NOMO-1 (cell line): ENCODE measurements at regions not wholly inside any gene's neighbourhood (a gene's known extent, or its start where the extent isn't known, plus 50 kb on each side); places are given as distances from the start of the nearest gene placed in this dataset.

Experiments used
- DNase-seq, 2 experiments: peaks; one replicate each; lab custom pipeline; 2025; ENCODE audit not compliant: unreplicated experiment in 2 of 2; lab: John Stamatoyannopoulos, UW

DNA sequence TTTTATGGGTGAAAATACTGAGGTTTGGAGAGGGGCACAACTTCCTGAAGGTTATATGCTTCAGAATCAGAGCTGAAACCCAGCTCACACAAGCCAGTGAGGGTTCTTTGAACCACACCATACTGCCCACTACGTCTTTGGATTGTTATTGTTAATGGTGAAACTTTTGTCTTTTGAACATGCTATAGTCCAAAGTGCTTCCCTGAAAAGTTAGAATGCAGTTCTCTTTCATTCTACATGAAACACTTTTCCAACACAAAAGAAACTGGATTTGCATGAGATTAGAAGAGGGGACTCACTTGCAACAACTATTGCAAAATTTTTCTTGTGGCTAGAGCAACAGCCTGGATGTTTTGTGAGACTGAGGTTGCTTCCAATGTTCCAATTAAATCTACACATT lies 473.6 kb downstream of the SOX2 start:
- no peak for DNase-seq

DNA sequence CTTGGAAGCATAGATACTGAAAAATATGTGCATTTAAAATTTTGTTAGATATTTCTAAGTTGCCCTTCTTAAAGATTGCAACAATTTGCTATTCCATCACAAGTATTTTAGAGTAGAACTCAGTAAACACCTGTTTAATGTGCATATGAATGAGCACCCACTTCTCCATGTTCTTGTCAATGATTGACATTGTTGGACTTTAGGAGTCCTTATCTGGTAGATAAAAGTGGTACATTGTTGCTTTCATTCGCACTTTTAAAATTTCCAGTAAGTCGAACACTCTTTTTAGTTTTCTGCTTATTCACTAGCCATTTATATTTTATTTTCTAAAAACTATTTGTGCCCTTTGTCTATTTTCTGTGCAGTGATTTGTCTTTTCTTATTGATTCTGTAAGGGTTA lies 478.3 kb downstream of the SOX2 start:
- DNase-seq, result no peak

DNA sequence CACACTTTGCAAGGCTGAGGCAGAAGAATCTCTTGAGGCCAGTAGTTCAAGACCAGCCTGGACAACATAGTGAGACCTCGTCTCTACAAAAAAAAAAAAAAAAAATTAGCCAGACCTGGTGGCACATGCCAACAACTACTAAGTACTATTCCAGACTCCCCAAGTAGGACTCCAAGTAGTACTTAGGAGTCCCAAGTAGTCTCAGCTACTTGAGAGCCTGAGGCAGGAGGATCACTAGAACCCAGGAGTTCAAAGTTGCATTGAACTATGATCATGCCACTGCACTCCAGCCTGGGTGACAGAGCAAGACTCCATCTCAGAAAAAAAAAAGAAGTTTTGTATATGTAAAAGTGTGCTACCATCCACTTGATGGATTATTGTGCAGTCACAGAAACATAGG lies 486.6 kb downstream of the SOX2 start:
- DNase-seq, result no peak

DNA sequence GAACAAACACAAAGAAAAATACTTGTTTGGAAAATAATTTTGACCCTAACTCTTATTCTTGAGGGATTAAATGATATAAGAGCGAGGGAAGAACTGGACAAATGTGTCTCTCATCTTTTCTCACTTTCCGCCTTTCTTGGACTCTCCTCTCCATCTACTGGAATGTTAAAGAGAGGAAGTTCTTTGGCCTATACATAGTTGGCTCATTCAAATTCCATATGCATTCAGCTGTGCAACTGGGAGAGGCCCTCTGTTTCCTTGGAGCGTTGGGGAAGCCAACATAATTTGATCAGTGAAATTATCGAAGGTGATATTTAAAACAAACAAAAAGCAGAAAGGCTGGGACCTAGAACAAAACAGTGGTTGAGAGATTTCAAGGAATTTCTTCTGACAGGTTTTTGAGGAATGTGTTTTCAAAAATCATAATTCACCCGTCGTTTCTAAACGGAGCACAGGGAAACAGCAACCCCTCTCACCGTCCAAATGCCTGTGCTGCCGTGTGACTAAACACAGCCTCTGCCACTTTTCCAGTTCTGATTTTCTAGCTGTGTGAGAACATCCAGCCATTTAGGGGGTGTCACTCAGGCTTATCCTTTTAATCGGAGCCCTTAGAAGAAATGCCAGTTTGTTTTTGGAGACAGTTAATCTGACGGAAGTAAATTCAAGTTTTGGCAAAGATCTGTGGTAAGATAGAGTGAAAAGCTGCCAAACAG lies 489.9 kb downstream of the SOX2 start:
- DNase-seq, result no peak

DNA sequence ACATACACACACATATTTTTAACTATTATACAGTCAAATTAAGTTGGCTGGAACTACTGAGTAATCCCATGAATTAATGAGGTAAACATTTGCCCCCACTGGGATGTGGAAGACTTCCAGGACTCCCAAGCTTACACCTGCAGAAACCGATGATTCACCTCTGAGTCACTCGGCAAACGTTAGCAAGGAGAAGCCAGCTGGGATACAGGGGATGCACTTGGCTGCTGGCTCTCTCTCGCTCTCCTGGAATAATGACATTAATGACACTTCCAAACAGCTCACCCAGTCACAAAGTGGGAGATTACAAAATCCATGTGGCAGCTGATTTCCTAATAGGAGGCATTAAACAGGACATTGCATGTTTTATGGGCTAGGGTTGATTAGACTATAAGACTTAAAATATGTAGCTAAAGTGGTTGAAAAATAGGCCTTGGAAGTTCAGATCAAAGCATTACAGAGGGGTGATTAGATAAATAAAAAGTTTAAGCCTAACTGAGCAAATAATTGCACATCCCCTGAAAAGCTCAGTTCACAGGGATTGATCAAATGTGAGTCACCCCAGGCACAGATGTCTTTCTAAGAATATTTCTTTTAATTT lies 500.9 kb downstream of the SOX2 start:
- no peak for DNase-seq

DNA sequence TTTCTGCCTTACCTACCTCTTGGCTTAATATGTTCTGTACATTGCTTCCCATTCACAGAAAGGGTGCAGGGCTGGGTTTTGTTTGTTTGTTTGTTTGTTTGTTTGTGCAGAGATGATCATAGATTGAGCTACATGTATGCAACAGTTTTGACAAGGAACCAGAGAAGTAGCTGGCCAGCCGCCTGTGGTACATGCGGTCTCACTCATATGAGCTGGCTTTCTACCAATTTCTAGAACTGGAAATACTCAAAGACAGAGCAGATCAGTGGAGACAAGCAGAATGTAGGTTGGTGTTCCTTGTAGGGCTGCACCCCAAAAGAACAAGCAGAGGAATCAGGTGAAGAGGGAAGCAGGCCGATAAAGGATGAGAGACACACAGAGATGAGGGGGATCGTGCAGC lies 502.7 kb downstream of the SOX2 start:
- DNase-seq, result no peak

DNA sequence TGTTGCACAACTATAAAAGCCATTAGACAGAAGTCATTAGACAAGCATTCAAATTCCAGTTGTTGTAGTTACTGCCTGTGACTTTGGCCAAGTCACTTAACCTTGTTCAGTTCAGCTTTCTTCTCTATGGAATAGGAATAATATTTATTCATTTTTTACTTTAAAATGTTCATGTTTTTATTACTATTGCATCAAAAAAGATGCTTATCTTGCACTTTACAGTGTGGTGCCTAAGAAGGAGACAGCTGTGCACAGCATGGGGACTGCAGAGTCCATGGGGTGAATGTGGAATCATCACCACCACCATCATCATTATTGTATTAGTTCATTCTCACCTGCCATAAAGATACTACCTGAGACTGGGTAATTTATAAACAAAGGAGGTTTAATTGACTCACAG lies 504.2 kb downstream of the SOX2 start:
- DNase-seq, result no peak

DNA sequence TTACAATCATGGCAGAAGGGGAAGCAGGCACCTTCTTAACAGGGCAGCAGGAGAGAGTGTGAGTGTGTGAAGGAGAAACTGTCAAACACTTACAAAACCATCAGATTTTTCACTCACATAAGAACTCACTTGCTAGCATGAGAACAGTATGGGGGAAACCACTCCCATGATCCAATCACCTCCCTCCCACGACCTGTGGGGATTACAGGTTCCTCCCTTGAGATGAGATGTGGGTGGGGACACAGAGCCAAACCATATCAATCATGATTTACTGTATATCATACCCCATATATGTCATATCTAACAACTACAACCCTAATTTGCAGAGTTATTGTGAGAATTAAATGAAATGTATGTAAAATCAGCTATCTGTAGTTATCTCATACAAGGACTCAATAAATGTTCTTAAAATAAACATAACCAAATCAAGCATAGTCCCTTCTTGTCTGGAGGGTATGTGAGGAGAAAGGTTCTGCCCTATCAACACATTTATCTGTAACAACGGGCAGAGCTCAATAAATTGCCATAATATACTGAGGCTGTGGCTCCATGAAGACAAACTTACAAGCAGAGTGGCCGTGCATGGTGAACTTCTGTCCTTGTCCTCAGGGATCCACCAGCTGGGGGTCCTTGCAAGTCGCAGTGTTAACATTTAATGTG lies 504.7 kb downstream of the SOX2 start:
- DNase-seq, result no peak

DNA sequence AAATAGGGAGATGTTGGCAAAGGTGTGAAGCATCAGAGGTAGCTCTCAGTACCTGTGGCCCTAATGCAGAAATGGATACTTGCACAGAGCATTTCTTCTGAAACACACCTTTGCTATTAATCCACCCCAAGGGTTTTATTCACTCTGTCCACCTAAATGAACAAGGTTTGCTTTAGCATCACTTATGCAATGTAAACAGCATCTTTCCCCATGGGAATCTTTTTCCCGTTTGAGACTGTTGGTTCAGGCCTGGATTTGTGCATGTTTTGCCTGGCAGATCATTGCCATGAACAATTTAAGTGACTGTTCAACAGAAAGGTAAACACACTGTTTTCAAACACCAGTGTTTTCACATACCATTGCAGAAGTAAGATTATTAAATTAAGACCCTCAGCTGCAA lies 508.3 kb downstream of the SOX2 start:
- no peak for DNase-seq

DNA sequence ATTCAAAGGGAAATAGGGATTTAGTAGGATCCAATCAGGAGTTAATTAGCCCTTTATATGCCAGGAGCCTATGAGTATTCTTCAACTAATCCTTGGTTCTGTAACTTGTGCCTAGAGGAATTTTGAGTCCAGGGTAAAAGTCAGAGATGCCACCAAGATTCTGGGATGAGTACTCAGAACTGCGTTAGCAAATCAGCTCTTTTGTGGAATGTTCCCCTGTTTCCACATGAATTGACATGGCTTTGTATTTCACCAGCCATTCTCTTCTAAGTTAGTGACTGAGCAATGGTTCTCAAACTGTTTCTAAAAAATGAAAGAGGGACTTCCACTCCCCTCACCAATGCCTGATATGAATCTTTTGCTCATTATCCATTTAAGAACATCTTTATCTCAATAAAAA lies 508.7 kb downstream of the SOX2 start:
- DNase-seq, result no peak

DNA sequence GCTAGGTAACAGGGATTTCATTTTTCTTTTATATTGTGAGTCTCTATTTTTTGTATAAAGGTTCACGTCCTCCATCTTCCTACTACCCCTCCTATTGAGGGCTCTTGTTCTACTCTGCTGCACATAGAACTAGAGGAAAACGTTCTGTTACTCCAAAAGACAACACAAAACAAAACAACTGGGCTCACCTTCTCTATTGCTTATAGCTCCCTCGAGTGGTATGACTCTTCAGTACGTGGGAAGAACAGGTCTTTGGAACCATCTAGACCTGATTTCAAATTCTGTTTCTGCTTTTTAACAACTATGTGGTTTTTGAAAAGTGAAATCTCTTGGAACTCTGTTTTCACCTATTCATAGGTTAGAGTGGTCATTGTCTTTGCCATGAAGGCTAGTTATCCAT lies 515.3 kb downstream of the SOX2 start:
- no peak for DNase-seq

DNA sequence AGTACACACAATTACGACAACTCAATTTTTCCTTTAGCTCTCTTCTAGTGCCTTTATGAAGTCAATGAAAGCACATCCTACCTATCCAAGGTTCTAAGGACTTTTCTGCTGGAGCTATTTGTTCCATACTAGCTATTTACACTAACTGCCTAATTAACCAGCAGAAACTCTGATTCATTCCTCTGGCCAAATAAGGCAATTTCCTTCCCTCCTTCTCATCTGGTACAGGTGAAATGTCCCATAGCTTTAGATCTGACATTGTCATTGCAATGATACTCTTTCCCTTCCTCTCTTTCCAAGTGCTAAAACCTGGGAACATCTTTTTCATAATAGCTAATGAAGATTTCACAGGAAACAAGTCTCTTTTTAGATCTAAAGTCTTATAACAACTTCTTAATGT lies 521.7 kb downstream of the SOX2 start:
- no peak for DNase-seq

DNA sequence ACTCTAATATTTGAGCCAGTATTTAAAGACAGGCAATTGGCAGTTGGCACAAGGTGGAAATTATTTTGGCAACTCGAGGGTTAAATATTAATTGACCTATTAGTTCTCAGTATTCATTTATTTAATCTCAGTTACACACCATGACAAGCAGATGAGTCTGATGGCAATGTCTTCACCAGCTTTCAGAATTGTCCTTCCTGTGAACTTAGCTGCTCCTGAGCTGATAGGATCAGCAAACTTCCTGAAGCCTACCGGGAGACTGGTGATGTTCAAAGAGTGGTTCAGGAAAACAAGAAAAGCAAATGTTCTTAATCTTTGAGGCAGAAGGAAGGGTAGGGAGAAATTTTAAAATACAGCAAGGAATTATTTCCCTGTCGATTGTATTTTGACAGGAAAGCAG lies 522.2 kb downstream of the SOX2 start:
- no peak for DNase-seq

DNA sequence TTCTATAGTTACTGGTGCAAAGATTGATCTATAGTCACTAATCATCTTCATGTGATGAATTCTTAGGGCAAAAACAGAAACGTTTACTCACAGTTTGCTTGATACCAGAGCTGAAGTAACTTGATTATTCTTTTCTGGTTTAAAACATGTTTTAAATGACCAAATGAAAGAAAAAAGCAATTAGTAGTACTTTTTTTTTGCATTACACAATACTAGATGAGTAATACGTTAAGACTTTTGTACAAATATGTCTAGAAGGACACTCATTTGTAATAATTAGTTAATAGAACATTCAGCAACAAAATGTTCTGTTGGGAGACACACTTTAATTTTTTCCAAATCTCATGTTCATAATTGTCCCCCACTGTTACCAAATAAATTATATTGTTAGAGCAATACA lies 523.2 kb downstream of the SOX2 start:
- no peak for DNase-seq

DNA sequence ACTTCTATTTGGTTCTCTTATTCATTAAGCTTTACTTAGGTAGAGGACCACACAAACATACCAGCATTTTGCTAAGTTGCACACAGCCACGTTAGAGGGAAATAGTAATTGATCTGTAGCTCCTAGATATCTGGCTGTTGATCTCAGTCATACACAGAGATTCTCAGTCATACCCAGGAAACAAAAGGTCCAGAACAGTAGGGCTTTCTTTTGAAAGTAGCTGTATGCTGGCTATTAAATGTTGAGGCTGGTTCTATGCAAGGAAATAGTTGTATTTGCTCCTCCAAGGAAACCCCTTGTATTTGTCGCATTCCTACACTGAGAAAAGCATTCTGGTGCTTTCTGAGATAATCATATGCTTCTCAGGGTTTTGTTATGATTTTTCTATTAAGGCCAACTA lies 523.8 kb downstream of the SOX2 start:
- DNase-seq, result no peak

DNA sequence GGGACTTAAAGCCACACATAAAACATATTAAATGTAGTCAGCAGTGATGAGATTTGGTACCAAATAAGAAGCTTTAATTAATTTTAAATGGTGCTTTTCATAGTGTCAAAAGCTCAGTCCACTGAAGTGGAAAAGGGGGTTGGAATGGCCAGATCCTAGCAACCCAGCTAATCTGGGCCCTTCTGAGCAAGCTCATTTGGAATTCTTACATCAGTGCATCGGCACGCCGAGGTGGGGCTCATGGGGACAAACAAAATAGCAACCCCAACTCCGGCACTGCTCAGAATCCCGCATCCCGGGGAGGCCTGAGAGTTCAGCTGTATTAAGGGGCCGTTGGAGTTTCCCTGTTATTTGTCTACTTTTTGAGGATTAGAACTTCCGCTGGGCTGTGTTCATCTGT lies 526.4 kb downstream of the SOX2 start:
- no peak for DNase-seq

DNA sequence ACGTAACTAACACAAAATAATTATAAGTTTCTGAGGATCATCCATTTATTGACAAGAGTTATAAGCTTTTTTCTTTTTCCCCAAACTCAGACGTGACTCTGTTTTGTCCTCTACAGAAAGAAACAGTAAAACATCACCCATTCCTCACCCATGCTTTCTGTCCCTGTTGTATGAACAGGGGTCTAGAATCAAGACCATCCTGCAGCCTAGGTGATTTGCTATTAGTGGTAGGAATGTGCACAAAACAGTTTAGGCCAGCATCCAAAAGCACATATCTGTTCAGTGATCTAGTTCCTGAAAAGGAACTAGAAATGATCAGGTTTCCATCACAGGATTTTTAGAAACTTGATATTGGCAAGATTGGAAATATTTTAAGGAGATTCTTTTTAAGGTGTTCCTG lies 527.6 kb downstream of the SOX2 start:
- no peak for DNase-seq

DNA sequence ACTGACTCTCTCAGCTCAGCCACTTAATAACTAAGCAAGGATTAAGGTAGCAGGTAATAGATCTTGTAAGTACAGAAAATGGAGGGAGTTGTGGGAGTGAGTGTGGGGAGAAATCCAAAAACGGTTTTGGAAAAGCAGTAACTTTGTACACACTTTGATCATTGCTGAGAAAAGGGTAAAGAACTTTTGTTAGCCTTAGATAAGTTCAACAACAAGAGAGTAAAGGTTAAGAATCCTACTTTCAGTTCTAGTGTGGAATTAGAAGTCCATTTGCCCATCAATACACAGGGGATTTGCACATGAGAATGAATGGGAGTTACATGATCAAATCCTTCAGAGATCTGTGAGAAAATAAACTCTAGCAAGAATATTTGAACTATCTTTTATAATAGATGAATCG lies 528.7 kb downstream of the SOX2 start:
- no peak for DNase-seq

DNA sequence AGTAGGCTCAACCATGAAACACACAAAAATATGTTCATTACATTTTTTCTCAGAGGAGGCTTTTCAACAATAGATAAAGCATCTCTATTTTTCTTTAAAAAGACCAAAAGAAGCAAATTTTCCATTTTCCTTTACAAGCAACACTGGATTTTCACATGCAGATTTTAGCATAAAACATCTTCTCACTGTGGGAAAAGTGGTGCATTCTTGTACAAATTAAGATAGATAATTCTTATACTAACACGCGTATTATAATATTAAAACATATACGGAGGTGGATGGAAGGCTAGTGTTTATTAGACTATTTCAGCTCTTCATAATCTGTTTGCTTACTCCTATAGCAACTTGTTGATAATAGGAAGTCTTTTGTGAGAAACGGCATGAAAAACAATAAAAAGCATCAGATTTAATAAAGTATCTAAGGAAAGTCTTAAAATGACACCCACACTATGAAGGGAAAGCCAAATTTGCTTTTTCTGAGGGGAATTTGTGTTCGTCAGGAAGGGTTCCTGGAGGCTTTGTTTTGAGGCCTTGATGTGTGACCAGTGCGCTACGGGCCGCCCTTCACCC lies 529.6 kb downstream of the SOX2 start:
- DNase-seq, result no peak

DNA sequence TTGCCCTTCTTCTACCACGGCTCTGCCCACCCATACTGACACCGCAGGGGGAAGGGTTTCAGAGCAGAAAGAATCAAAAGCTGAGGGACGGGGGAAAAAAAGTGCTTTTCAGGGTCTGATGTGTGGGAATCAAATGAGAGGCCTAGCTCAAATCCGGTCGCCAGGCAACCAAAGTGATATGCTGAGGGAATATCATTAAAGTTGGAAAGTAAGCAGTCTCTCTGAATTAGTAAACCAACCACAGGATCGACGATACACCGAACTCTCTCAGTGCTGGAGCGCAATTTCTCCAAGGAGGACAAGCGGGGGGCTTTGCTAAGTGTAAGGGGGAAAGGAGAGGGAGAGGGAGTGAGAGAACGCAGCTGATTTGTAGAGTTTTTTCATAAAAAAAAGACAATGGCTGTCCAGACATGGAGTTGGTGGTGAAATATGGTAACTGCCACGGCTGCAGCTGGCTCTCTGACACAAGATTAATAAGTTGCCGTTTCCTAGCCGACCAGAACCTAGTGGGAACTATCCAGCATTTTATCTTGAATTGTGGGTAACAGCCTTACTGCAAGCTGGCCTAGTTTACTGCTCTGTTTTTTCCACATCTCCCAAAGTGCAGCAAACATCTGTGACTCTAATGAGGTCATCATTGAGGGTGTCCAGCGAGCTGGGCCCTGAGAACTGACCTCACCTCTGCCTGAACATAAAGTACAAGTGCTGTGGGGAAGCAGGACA lies 530.2 kb downstream of the SOX2 start:
- no peak for DNase-seq

DNA sequence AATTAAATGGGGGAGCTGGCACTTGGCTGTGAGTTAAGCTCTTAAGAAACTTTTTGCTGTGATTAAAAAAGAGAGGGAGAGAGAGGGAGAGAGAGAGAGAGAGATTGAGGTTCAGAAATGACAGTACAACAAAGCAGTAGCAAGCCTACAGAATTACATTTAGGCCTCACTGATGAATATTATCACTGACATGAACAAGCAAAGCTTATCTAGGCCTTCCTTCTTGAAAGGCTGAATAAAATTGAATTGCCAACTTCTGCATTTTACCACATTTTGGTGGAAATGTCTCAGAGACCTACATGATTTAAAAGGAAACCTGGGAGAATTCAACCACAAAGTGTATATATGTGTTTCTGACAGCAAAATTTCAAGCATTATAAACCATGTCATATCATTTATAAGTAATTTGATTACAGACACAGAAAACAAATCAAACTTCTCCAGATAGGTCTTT lies 530.8 kb downstream of the SOX2 start:
- DNase-seq, result no peak
